ENCODE measurements at regions not wholly inside any gene's neighbourhood (a gene's known extent, or its start where the extent isn't known, plus 50 kb on each side); places are given as distances from the start of the nearest gene placed in this dataset.

- TF ChIP-seq, protein P1, sequence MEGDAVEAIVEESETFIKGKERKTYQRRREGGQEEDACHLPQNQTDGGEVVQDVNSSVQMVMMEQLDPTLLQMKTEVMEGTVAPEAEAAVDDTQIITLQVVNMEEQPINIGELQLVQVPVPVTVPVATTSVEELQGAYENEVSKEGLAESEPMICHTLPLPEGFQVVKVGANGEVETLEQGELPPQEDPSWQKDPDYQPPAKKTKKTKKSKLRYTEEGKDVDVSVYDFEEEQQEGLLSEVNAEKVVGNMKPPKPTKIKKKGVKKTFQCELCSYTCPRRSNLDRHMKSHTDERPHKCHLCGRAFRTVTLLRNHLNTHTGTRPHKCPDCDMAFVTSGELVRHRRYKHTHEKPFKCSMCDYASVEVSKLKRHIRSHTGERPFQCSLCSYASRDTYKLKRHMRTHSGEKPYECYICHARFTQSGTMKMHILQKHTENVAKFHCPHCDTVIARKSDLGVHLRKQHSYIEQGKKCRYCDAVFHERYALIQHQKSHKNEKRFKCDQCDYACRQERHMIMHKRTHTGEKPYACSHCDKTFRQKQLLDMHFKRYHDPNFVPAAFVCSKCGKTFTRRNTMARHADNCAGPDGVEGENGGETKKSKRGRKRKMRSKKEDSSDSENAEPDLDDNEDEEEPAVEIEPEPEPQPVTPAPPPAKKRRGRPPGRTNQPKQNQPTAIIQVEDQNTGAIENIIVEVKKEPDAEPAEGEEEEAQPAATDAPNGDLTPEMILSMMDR (conservative IDR thresholded peaks at IDR 0.05; ENCODE audit: control insufficient read depth, insufficient read depth, low read depth, low read length), result no peak
- no peak for DNase-seq (ENCODE audit: low read depth)
- no peak overlapping the region for H3K4me3 ChIP-seq (ENCODE audit: control insufficient read depth, low read depth, low read length)
Measured at GRCh38 chr10:44519361-44519760, 134.5 kb upstream of the CXCL12 start.

- TF ChIP-seq, protein P1 (conservative IDR thresholded peaks at IDR 0.05; ENCODE audit: control insufficient read depth, insufficient read depth, low read depth, low read length), result no peak
- H3K4me3 ChIP-seq (ENCODE audit: control insufficient read depth, low read depth, low read length), result no peak overlapping the region
- no peak for DNase-seq (ENCODE audit: low read depth)
Measured at GRCh38 chr10:44520651-44521050, 135.8 kb upstream of the CXCL12 start.

DNA sequence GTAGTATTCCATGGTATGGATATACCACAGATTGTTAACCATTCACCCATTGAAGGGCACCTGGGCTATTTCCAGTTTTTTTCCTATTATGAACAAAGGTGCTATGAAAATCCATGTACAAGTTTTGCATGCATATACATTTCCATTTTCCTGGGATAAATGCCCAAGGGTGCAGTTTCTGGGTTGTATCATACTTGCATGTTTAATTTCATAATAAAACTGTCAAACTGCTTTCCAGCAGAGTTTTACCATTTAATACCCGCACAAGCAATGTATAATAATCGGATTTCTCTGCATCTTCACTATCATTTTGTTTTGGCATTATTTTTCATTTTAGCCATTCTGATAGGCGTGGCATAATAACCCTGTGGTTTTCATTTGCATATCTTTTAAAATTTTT, 154.3 kb upstream of the CXCL12 start:
- TF ChIP-seq, protein P1 (conservative IDR thresholded peaks at IDR 0.05; ENCODE audit: control insufficient read depth, insufficient read depth, low read depth, low read length), result no peak
- no peak for DNase-seq (ENCODE audit: low read depth)
- no peak overlapping the region for H3K4me3 ChIP-seq (ENCODE audit: control insufficient read depth, low read depth, low read length)

DNA sequence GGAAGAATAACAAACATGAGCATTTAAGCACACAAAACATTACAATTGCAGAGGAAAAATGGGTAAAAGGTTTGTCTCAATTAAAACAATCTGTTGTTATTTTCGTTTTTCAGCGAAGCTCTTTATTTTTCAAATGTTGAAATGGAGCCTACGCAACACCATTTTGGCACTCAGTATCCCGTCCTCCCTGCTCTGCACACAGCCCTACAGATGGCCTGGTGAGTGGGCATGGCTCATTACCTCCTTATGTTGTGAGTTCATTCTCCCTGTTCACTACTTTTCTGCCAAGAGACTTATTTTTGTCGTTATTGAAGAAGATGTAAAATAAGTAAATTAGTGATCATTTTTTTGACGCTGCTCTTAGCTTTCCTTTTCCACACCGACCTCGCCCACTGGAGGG, 167.8 kb upstream of the CXCL12 start:
- DNase-seq (ENCODE audit: low read depth), result peak; percentile 45
- no peak overlapping the region for H3K4me3 ChIP-seq (ENCODE audit: control insufficient read depth, low read depth, low read length)
- TF ChIP-seq, protein P1 (conservative IDR thresholded peaks at IDR 0.05; ENCODE audit: control insufficient read depth, insufficient read depth, low read depth, low read length), result no peak

GRCh38 chr10:44557596-44558191, 172.8 kb upstream of the CXCL12 start:
- H3K4me3 ChIP-seq (ENCODE audit: control insufficient read depth, low read depth, low read length), result no peak overlapping the region
- TF ChIP-seq, protein P1 (conservative IDR thresholded peaks at IDR 0.05; ENCODE audit: control insufficient read depth, insufficient read depth, low read depth, low read length), result no peak
- no peak for DNase-seq (ENCODE audit: low read depth)

DNA sequence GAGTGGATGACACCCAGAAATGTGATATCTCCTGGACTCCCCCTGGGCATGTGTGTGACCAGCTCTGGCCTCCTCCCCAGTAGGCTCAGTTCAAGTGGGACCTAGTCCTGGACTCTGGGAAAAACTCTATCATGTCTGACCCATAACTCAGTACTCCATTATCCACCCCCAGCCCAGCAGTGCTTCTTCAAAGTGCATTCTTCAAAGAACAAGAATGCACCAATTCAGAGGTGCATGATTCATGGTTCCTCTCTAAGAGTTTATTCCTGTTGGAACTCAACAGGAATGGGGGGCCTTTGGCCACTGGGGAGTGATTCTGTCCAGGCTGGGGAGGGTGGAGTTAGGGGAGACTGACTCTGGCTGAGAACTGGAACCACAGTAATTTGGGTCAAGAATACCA, 173.6 kb upstream of the CXCL12 start:
- no peak for DNase-seq (ENCODE audit: low read depth)
- TF ChIP-seq, protein P1 (conservative IDR thresholded peaks at IDR 0.05; ENCODE audit: control insufficient read depth, insufficient read depth, low read depth, low read length), result no peak
- H3K4me3 ChIP-seq (ENCODE audit: control insufficient read depth, low read depth, low read length), result no peak overlapping the region

DNA sequence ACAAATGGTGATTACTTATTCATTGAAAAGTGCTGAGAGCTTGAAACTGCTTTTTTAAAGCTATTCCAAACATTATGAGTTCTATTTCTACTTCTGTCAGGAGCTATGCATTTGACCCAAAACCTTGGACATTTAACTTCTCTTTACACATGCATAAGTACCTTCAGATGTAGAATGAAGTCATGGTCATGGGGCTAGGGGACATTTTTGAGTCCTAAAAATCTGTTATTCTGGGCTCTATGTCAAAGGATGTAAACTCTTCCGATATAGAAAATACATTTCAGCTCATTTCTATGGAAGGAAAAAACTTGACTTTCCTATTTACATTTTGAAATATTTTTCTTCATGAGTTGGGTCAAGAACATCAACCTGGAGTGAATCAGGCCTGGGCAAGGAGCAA, 179.5 kb upstream of the CXCL12 start:
- no peak for DNase-seq (ENCODE audit: low read depth)
- TF ChIP-seq, protein P1 (conservative IDR thresholded peaks at IDR 0.05; ENCODE audit: control insufficient read depth, insufficient read depth, low read depth, low read length), result no peak
- no peak overlapping the region for H3K4me3 ChIP-seq (ENCODE audit: control insufficient read depth, low read depth, low read length)
